ENCODE measurements at regions not wholly inside any gene's neighbourhood (a gene's known extent, or its start where the extent isn't known, plus 50 kb on each side); places are given as distances from the start of the nearest gene placed in this dataset.

DNA sequence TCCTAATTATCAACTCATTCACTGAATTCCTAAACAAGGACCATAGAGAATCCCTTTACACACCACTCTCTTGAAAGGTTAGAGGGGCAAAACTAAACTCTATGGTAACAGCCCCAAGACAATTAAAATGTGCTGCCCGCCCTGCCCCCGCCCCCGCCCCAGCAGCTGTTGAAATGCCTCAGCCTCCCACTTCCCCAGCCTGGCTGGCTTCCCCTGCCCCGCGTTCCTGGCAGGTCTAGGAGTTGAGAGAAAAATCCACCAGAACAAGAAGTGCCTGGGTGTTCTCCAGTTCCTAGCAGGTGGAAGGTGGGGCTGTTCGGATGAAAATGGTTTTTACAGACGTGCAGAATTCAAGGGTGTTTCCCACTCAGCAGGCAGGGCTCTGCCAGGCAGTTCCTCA is 109.5 kb upstream of the ZEB1 start:
- intact Hi-C loops (cut with micrococcal nuclease) (no loop called here), dilution Hi-C loops (cut with MboI; ENCODE audit: extremely low pct_ligation_motif_present, low sequenced_read_pairs) (no loop called here)
- no peaks in the 10 kb centered on the region for H3K27me3 ChIP-seq (ENCODE audit: control insufficient read depth in 2 of 2, insufficient read depth in 2 of 2, low read length in 2 of 2)
- no peaks in the 10 kb centered on the region for H3K79me2 ChIP-seq (ENCODE audit: control insufficient read depth, insufficient read depth, low read length)
- FAIRE-seq (no peak), DNase-seq (ENCODE audit: low read depth, low spot score) (no peak)
- CTCF ChIA-PET = no interaction called here
- BruUV-seq (replicated peaks) = no TSS peak
- no peak overlapping the region for H3K27ac ChIP-seq (ENCODE audit: insufficient read depth, low read depth, low read length)
- no peak overlapping the region for H3K4me2 ChIP-seq (ENCODE audit: insufficient read depth, low read length)
- no peak overlapping the region for H3K4me3 ChIP-seq (replicated peaks in 1 of 3; ENCODE audit: insufficient read depth in 1 of 3, low read depth in 1 of 3, low read length in 3 of 3)
- no peaks in the 10 kb centered on the region for H3K9me3 ChIP-seq (replicated peaks; ENCODE audit: control insufficient read depth, insufficient read depth, low read length)
- no peak overlapping the region for H2AFZ ChIP-seq (ENCODE audit: low read depth, low read length)
- no peaks in the 10 kb centered on the region for H4K20me1 ChIP-seq (replicated peaks; ENCODE audit: control insufficient read depth, extremely low read depth, insufficient read depth, low read length)
- H3K9me1 ChIP-seq (replicated peaks; ENCODE audit: control insufficient read depth, extremely low read depth, insufficient read depth, low read length) = no peaks in the 10 kb centered on the region
- TF ChIP-seq EZH2 (IDR thresholded peaks at IDR 0.05; ENCODE audit: borderline replicate concordance, low read depth, low read length, severe bottlenecking) (no peak), POLR2A (IDR thresholded peaks at IDR 0.05; ENCODE audit: low read depth, low read length) (no peak), MYC (IDR thresholded peaks at IDR 0.05; ENCODE audit: low read depth, low read length) (no peak), FOS (IDR thresholded peaks at IDR 0.05; ENCODE audit: borderline replicate concordance, insufficient read depth, low read length) (no peak)
- TF ChIP-seq, protein P1, sequence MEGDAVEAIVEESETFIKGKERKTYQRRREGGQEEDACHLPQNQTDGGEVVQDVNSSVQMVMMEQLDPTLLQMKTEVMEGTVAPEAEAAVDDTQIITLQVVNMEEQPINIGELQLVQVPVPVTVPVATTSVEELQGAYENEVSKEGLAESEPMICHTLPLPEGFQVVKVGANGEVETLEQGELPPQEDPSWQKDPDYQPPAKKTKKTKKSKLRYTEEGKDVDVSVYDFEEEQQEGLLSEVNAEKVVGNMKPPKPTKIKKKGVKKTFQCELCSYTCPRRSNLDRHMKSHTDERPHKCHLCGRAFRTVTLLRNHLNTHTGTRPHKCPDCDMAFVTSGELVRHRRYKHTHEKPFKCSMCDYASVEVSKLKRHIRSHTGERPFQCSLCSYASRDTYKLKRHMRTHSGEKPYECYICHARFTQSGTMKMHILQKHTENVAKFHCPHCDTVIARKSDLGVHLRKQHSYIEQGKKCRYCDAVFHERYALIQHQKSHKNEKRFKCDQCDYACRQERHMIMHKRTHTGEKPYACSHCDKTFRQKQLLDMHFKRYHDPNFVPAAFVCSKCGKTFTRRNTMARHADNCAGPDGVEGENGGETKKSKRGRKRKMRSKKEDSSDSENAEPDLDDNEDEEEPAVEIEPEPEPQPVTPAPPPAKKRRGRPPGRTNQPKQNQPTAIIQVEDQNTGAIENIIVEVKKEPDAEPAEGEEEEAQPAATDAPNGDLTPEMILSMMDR (IDR thresholded peaks at IDR 0.05; ENCODE audit: extremely low read depth in 1 of 2, insufficient read depth in 1 of 2, low read depth in 1 of 2, low read length in 2 of 2) = no peak
- H3K9ac ChIP-seq (replicated peaks; ENCODE audit: extremely low read depth, insufficient read depth, low read length) = no peak overlapping the region
- POLR2A ChIA-PET = no interaction called here
- no peaks in the 10 kb centered on the region for H3K36me3 ChIP-seq (ENCODE audit: control insufficient read depth in 2 of 2, extremely low read depth in 1 of 2, insufficient read depth in 2 of 2, low read length in 2 of 2)
- H3K4me1 ChIP-seq (ENCODE audit: control insufficient read depth, extremely low read depth, insufficient read depth, low read length) = no peaks in the 10 kb centered on the region

DNA sequence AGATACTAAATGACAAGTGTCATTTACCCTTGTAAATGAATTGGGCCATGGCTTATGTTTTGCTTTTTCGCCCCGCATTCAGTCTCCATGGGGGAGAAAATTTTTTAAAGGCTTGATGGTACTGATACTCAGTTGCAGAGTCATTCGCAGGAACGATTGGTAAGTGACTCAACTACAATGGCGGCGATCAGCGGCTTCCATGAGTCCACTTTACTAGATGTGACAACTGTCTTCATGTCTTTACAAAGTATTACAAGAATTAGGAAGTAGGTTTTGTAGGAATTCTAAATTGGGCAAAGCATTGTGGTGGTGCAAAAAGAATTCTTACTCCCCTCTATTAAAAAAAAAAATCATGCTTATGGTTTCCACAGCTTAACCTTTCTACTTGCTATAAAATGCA is 108.8 kb upstream of the ZEB1 start:
- no peak overlapping the region for H3K27ac ChIP-seq (ENCODE audit: insufficient read depth, low read depth, low read length)
- H3K4me2 ChIP-seq (ENCODE audit: insufficient read depth, low read length) = no peak overlapping the region
- H3K79me2 ChIP-seq (ENCODE audit: control insufficient read depth, insufficient read depth, low read length) = no peaks in the 10 kb centered on the region
- TF ChIP-seq MAX (IDR thresholded peaks at IDR 0.05; ENCODE audit: insufficient read depth, insufficient read length) (no peak), GATA2 (IDR thresholded peaks at IDR 0.05; ENCODE audit: insufficient read depth, insufficient read length, low read depth, low read length) (no peak), FOS (IDR thresholded peaks at IDR 0.05; ENCODE audit: borderline replicate concordance, insufficient read depth, low read length) (no peak), POLR2AphosphoS5 (IDR thresholded peaks at IDR 0.05; ENCODE audit: insufficient read depth, low read depth, low read length) (no peak), MYC (IDR thresholded peaks at IDR 0.05; ENCODE audit: low read depth, low read length) (no peak), JUN (IDR thresholded peaks at IDR 0.05; ENCODE audit: borderline replicate concordance, insufficient read depth, insufficient read length, low read depth) (no peak), POLR2A (IDR thresholded peaks at IDR 0.05; ENCODE audit: low read depth, low read length) (no peak), EZH2 (IDR thresholded peaks at IDR 0.05; ENCODE audit: borderline replicate concordance, low read depth, low read length, severe bottlenecking) (no peak)
- TF ChIP-seq, protein P1 (IDR thresholded peaks at IDR 0.05; ENCODE audit: extremely low read depth in 1 of 2, insufficient read depth in 1 of 2, low read depth in 1 of 2, low read length in 2 of 2) = no peak
- CTCF ChIA-PET = interaction anchor here (1.3 kb wide), 1 partner anchor 14 kb away, joined by 3 read pairs; no protein-coding TSS in a partner anchor
- DNase-seq (ENCODE audit: low read depth, low spot score) (no peak), FAIRE-seq (no peak)
- H3K27me3 ChIP-seq (ENCODE audit: control insufficient read depth in 2 of 2, insufficient read depth in 2 of 2, low read length in 2 of 2) = no peaks in the 10 kb centered on the region
- H4K20me1 ChIP-seq (replicated peaks; ENCODE audit: control insufficient read depth, extremely low read depth, insufficient read depth, low read length) = no peaks in the 10 kb centered on the region
- POLR2A ChIA-PET = no interaction called here
- BruUV-seq (replicated peaks) = no TSS peak
- H2AFZ ChIP-seq (ENCODE audit: low read depth, low read length) = no peak overlapping the region
- intact Hi-C loops (cut with micrococcal nuclease) (no loop called here), dilution Hi-C loops (cut with MboI; ENCODE audit: extremely low pct_ligation_motif_present, low sequenced_read_pairs) (no loop called here)
- H3K4me1 ChIP-seq (ENCODE audit: control insufficient read depth, extremely low read depth, insufficient read depth, low read length) = no peaks in the 10 kb centered on the region
- H3K9me1 ChIP-seq (replicated peaks; ENCODE audit: control insufficient read depth, extremely low read depth, insufficient read depth, low read length) = no peaks in the 10 kb centered on the region
- H3K9ac ChIP-seq (replicated peaks; ENCODE audit: extremely low read depth, insufficient read depth, low read length) = no peak overlapping the region
- H3K36me3 ChIP-seq (ENCODE audit: control insufficient read depth in 2 of 2, extremely low read depth in 1 of 2, insufficient read depth in 2 of 2, low read length in 2 of 2) = no peaks in the 10 kb centered on the region
- H3K9me3 ChIP-seq (replicated peaks; ENCODE audit: control insufficient read depth, insufficient read depth, low read length) = no peaks in the 10 kb centered on the region
- no peak overlapping the region for H3K4me3 ChIP-seq (replicated peaks in 1 of 3; ENCODE audit: insufficient read depth in 1 of 3, low read depth in 1 of 3, low read length in 3 of 3)
